Sigmoid colon (tissue), 4 donors: ENCODE measurements at regions not wholly inside any gene's neighbourhood (a gene's known extent, or its start where the extent isn't known, plus 50 kb on each side); places are given as distances from the start of the nearest gene placed in this dataset.

Experiments
- EP300 ChIP-seq, 4 donors: sonication (generic); formaldehyde crosslinking; IDR thresholded peaks; one replicate each; pipeline ENCODE4 v1.6.1; 2017; ENCODE audit warnings: antibody characterized with exemption in 4 of 4
- POLR2A ChIP-seq, 2 donors: fragments of 450-650 bp; IDR thresholded peaks; one replicate each; pipeline ENCODE4 v1.6.1; 2016; ENCODE audit warnings: antibody characterized with exemption in 2 of 2, mild to moderate bottlenecking in 2 of 2, moderate library complexity in 2 of 2

GRCh38 chr3:147906285-147906684 lies 497.1 kb downstream of the ZIC1 start:
- no peak for TF ChIP-seq EP300 (IDR thresholded peaks at IDR 0.05)
- no peak for TF ChIP-seq POLR2A (IDR thresholded peaks at IDR 0.05)
